ENCODE measurements at regions not wholly inside any gene's neighbourhood (a gene's known extent, or its start where the extent isn't known, plus 50 kb on each side); places are given as distances from the start of the nearest gene placed in this dataset.

DNA sequence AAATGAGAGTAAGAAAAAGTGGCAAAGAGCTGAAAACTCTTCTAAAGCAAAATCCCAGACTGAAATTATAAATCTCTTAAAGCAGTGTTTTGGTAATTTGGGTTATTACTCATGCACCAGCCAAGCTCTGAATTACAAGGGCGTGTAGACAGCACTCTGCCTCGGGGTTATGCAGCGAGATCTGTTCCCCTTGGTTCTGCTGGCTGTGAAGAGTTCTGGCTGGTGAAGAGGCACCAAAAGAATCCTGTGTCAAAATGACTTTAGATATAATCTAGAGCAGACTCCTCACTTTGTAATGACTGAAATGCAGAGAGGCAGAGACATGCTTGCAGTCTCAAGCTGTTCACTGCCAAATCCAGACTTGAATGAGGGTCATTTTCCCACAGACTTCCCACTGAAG is 461.8 kb upstream of the CXADR start:
- no peak overlapping the region for H3K4me3 ChIP-seq (ENCODE audit: low read length)
- TF ChIP-seq, protein P1, sequence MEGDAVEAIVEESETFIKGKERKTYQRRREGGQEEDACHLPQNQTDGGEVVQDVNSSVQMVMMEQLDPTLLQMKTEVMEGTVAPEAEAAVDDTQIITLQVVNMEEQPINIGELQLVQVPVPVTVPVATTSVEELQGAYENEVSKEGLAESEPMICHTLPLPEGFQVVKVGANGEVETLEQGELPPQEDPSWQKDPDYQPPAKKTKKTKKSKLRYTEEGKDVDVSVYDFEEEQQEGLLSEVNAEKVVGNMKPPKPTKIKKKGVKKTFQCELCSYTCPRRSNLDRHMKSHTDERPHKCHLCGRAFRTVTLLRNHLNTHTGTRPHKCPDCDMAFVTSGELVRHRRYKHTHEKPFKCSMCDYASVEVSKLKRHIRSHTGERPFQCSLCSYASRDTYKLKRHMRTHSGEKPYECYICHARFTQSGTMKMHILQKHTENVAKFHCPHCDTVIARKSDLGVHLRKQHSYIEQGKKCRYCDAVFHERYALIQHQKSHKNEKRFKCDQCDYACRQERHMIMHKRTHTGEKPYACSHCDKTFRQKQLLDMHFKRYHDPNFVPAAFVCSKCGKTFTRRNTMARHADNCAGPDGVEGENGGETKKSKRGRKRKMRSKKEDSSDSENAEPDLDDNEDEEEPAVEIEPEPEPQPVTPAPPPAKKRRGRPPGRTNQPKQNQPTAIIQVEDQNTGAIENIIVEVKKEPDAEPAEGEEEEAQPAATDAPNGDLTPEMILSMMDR (conservative IDR thresholded peaks at IDR 0.05; ENCODE audit: low read length) = no peak
- no peak for DNase-seq (ENCODE audit: low read depth)

DNA sequence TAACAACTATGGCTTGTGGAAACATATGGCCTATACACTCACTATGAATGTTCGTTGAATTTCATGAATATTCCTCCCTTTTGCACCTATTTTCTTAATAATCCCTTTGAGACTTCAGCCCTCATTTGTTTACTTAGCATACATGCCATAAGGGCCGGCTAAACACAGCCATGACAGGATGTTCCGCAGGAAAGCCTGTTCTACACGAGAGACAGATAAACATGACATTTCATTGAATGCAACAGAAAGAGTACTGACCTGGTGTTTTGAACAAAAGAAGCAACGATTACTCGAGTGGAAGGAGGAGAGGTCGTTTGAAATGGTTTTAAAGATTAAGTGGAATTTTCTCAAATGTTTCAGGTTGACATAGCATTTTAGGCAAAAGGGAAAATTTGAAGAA is 459.5 kb upstream of the CXADR start:
- no peak for DNase-seq (ENCODE audit: low read depth)
- no peak overlapping the region for H3K4me3 ChIP-seq (ENCODE audit: low read length)
- TF ChIP-seq, protein P1 (conservative IDR thresholded peaks at IDR 0.05; ENCODE audit: low read length) = no peak

DNA sequence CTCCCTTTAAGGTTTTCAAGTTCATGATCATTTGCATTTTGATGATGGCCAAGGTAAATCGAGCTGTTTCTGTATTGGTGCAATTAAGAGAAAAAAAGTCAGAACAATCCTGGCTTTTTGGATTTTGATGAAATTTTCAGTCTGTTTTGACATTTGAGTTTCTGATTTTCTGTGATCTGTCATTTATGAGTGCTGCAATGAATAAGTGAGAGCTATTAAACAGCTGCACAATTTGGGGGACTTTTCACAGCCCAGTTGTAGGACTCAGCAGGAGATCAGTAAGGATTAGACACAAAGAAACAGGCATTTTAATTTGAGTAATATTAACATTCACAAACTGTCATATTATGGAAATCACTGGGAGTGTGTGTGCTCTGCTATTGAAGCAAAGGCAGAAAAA is 452.9 kb upstream of the CXADR start:
- DNase-seq (ENCODE audit: low read depth) = no peak
- TF ChIP-seq, protein P1 (conservative IDR thresholded peaks at IDR 0.05; ENCODE audit: low read length) = no peak
- H3K4me3 ChIP-seq (ENCODE audit: low read length) = no peak overlapping the region

DNA sequence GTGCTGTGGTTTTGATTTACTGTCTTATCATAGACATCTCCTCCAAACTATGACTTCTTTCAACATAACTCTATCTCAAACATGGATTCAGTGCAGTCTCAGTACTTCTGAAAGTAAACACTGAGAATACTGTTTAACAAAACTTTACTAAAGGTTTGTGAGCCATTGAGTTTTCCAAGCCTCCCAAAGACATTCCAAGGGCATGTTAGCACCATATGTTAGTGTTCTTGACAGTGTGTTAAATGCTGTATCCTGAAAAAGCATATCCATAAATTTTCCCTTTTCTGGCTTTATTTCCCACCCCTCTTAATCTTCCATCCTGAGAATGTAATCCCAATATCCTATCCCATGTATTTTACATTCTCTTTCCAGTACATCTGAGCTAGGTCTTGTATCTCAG is 446.8 kb upstream of the CXADR start:
- no peak for DNase-seq (ENCODE audit: low read depth)
- H3K4me3 ChIP-seq (ENCODE audit: low read length) = no peak overlapping the region
- TF ChIP-seq, protein P1 (conservative IDR thresholded peaks at IDR 0.05; ENCODE audit: low read length) = no peak

DNA sequence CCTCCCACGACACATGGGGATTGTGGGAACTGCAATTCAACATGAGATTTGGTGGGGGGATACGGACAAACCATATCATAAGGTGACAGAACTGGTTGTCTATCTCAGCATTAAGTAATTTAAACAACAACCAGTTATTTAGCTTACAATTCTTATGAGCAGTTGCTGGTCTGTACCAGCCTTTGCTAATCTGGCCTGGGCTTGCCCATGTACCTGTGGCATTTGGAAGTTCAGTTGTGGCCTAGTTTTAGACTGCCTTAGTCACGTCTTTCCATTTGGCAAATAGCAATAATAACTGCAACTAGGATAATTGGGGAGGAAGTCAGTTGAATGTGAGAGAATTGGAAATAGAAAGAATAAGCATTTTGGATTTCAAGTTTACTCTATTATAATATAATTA is 441.8 kb upstream of the CXADR start:
- no peak for DNase-seq (ENCODE audit: low read depth)
- TF ChIP-seq, protein P1 (conservative IDR thresholded peaks at IDR 0.05; ENCODE audit: low read length) = no peak
- H3K4me3 ChIP-seq (ENCODE audit: low read length) = no peak overlapping the region

DNA sequence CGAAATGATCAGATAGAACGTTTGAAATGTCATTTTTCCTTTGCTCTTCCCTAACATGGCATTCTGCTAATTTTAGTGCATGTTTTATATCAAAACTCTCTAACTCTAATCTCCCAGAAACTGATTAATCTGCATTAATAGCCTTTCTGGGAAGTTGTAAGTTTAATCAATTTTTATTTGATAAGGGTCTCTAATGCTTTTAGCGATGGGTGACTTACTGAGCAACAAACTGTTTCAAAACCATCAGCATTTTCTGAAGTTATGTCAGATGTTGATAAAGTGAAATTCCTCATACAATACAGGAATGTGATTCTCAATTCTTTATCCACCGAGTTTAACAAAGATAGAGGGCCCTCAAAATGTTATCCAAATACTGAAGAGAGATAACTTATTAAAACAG is 431.6 kb upstream of the CXADR start:
- no peak for DNase-seq (ENCODE audit: low read depth)
- TF ChIP-seq, protein P1 (conservative IDR thresholded peaks at IDR 0.05; ENCODE audit: low read length) = no peak
- no peak overlapping the region for H3K4me3 ChIP-seq (ENCODE audit: low read length)

DNA sequence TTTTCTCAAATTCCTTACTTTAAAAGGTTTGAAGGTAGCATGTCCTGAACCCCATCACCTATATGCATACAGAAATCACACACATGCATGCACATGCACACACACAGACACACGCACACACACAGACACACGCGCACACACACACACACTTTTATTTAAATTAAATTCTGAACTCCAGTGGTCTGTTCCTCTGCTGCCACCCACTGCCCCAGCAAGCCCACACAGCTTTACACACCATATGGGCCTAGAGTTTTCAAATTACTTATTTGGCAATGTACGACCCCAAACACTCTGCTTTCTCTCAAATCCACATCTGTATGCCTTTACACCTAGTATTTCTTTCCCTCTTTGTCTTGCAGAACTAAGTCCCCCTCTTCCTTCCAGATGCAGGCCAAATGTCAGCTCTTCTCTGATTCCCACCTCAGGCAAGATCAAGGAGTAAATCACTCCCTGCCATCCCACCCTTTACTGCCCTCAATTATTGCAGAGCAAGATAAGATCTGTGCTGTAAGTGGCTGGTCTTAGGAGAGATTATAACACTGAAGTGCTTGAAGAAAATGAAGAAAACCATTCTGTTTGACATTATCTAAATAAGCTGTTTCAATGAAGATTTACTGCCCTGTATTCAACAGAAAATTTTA is 429.9 kb upstream of the CXADR start:
- TF ChIP-seq, protein P1 (conservative IDR thresholded peaks at IDR 0.05; ENCODE audit: low read length) = no peak
- no peak for DNase-seq (ENCODE audit: low read depth)

More for the DNA sequence above, 429.9 kb upstream of the CXADR start:
- H3K4me3 ChIP-seq (ENCODE audit: low read length) = no peak overlapping the region

Measured in AG10803 (cell line).